Limb (tissue), 2 donors: ENCODE measurements at regions not wholly inside any gene's neighbourhood (a gene's known extent, or its start where the extent isn't known, plus 50 kb on each side); places are given as distances from the start of the nearest gene placed in this dataset.
"Not testable (repeated sequence)": the region's sequence is repeated elsewhere in the genome, so short reads cannot be mapped to it uniquely, and the experiment has no call there.

Experiments
- DNase-seq, 2 donors: peaks; one replicate each; pipeline ENCODE4 v3.0.0-alpha.2; 2016; ENCODE audit errors: extremely low spot score in 2 of 2

DNA sequence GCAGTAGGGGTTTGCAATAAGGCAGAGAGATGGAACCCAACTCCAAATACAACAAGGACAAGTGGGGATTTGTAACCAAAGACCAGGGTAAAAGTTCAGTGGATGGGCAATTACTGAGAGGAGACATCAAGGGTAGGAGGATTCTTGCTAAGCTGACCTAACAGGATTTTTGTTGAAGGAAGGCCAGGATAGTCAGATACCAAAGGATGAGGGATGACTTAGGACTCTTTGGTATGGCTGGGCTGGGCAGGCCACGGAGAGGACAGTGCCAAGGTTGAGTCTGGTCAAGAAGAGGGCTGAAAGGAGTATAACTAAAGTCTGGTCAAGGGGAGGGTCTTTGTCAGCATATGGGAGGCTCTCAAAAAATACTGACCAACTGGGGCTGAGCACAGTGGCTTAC lies 85.3 kb upstream of the UBE2E2 start:
- no peak for DNase-seq

DNA sequence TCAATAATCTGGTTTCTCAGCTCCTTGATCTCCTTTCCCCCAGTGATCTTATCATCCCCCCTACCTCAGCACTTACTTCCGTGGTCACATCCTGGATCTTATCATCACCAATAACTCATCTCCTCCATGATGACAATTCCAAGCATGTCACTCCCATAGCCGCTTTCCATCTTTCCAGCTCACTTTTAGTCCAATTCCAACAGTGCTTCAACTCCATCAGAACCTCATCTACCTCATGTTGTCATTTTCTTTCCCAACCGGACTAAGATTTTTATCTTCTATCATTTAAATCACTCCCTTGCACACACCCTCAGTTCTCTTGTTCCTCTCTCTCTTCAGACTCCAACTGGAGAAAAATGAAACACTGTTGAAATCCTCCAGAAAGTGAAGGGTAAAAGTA lies 75.9 kb upstream of the UBE2E2 start:
- DNase-seq: no peak

DNA sequence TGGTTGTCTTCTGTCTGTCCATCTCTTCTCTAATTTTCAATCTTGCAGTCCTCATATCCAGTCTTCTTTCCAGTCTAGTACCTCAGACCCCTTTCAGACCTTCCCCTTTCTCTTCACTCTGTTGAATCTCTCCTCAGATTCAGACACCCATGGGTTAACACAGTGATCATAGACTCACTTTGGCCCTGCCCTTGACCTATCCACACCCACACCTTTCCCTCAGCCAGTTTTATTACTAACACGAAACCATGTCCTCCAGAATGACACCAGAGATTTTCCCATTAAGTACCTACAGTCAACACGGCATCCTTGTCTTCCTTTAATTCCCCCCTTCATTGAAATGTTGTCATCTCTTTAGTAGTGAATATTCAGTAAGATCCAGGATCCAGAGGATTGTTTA lies 74.5 kb upstream of the UBE2E2 start:
- DNase-seq: no peak

DNA sequence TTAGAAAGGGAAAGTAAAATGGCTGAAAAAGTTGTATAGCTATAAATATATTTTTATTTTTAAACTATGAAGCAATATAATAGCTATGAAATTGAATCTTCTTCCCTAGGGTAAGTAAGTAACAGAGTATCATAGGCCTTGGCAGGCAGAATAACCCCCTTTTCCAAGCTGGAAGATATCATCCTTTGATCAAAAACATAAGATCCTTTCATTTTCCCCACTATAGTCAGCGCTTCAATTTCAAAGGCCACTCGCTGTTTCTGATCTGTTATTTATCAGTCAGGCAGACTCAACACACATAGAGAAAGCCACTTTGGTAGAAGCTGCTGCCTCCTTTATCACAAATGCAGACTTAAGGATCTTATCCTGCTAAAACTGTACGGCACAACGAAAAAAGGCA lies 74.0 kb upstream of the UBE2E2 start:
- DNase-seq: no peak

DNA sequence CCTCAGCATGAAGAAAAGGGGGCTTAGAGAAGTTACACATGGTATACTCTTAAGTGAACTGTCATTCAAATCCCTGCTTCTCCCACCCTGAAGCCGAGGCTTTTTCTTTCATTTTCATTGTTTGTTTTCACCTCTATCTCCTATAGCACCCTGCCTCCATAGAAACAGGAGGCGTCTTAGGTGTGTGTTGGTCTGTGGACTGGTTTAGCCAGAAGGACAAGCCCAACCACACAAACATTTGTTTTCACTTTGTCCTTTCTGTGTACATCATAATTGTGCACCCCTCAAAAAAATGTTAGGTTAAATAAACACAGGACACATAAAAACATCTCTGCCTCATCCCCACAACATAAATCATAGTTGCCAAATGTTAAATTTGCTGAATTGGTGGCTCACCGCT lies 73.3 kb upstream of the UBE2E2 start:
- peak in 1 of 2 donors; percentile 24 for DNase-seq

DNA sequence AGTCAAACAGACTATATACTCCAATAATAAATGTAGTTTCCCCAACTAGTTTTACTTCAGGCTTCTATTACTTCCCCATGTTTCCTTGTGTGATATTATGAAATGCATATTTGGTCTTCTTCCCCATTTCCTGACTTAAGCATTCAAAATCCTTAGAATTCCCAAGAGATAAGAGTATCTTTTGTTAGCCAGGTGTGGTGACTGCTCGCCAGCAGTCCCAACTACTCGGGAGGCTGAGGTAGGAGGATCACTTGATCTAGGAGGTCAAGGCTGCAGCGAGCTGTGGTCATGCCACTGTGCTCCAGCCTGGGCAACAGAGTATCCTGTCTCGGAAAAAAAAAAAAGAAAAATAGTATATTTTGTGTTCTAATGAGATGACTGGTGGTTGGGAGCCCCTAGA lies 72.7 kb upstream of the UBE2E2 start:
- DNase-seq: no peak

DNA sequence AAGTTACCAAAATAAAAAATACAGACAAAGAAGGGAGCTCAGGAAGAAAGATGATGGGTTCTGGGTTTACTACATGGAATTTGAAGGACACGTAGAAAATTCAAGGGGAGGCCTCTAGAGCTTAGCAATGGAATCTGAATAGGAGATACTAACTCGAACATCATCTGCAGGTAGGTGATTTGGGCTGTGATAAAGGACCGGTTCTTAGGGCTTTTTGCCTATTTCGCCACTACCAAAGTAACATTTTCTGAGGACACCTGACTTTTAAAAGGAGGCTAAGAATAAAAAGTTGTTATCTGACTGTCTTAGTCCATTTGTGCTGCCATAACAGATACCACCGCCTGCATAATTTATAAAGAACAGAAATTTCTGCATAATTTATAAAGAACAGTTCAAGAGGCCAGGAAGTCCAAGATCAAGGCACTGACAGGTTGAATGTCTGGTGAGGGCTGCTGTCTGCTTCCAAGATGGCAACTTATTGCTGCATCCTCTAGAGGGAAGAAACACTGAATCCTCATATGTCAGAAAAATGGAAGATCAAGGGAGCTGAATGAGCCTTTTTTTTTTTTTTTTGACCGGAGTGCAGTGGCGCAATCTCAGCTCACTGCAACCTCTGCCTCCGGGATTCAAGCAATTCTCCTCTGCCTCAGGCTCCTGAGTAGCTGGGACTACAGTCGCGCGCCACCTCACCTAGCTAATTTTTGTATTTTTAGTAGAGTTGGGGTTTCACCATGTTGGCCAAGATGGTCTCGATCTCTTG lies 67.9 kb upstream of the UBE2E2 start:
- no peak for DNase-seq

DNA sequence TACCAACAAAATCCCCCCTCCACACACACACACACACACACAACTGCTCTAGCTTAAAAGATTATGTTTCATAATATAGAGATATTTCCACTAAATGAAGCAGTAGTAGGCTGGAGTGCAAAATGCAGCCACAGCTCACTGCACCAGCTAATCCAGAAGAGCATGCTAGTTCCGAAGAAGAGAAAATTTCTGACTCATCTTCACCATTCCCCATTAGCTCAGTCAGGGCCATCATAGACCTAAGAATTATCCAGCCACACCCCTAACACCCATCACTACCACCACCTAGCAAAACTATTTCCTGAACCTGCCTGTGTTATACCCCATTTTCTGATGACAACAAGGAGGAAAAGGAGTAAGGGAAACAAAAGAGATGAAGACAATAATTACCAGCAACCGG lies 67.1 kb upstream of the UBE2E2 start:
- no peak for DNase-seq

DNA sequence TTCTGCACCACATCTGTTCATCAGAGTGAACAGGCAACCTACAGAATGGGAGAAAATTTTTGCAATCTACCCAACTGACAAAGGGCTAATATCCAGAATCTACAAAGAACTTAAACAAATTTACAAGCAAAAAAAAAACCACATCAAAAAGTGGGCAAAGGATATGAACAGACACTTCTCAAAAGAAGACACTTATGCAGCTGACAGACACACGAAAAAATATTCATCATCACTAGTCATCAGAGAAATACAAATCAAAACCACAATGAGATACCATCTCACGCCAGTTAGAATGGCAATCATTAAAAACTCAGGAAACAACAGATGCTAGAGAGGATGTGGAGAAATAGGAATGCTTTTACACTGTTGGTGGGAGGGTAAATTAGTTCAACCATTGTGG lies 59.1 kb upstream of the UBE2E2 start:
- not testable (repeated sequence) for DNase-seq

DNA sequence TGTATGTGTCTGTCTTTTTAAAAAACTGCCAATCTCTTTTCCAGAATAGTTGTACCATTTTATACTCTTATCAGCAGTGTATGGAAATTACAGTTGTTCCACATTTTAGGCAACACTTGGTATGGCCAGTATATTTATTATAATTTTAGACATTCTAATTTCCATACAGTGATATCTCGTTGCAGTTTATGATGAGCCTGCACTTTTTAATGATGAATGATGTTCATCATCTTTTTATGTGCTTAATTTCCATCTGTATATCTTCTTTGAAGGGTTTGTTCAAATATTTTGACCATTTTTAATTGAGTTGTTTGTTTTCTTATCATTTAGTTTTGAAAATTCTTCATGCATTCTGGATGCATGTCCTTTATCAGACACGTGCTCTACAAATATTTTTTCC lies 57.0 kb upstream of the UBE2E2 start:
- DNase-seq: no peak

DNA sequence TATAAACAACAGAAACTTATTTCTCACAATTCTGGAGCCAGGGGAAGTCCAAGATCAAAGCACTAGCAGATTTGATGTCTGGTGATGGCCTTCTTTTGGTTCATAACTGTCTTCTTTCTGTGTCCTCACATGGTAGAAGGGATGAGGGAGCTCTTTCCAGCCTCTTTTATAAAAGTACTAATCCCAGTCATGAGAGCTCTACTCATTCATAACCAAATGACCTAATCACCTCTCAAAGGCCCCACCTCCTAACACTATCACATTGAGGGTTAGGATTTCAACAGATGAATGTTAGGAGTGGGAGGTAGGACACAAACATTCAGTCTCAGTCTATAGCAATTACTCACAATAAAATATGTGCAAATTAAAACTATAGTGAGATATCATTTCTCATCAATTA lies 50.1 kb upstream of the UBE2E2 start:
- DNase-seq: no peak
